ENCODE measurements at regions not wholly inside any gene's neighbourhood (a gene's known extent, or its start where the extent isn't known, plus 50 kb on each side); places are given as distances from the start of the nearest gene placed in this dataset.

GRCh38 chr11:69874178-69874983 lies 55.2 kb upstream of the FGF3 start:
- Histone ChIP-seq H3K9ac (ENCODE audit: insufficient read depth, low read length) (no peak overlapping the region), H3K27ac (ENCODE audit: insufficient read depth, low read length) (no peak overlapping the region), H3K4me3 (replicated peaks in 1 of 4; ENCODE audit: control extremely low read depth in 1 of 4, insufficient read depth in 1 of 4, low read depth in 3 of 4, low read length in 4 of 4) (no peak overlapping the region), H3K27me3 (ENCODE audit: control insufficient read depth, insufficient read depth, low read length) (no peaks in the 10 kb centered on the region), H3K4me1 (ENCODE audit: control insufficient read depth, extremely low read depth, insufficient read depth, low read length) (no peaks in the 10 kb centered on the region), H3K36me3 (ENCODE audit: control insufficient read depth, insufficient read depth, low read length) (no peaks in the 10 kb centered on the region), H3K9me3 (ENCODE audit: control insufficient read depth, insufficient read depth, low read depth, low read length) (no peaks in the 10 kb centered on the region), H3K79me2 (ENCODE audit: control insufficient read depth, insufficient read depth, low read length) (no peaks in the 10 kb centered on the region), H2AFZ (ENCODE audit: low read length) (no peak overlapping the region), H3K4me2 (ENCODE audit: extremely low read depth, insufficient read depth, low read length) (no peak overlapping the region), H4K20me1 (ENCODE audit: control insufficient read depth, extremely low read depth, insufficient read depth, low read length) (no peaks in the 10 kb centered on the region)
- DNase-seq (ENCODE audit: low read depth in 2 of 2): no peak
- TF ChIP-seq CTCF (conservative IDR thresholded peaks at IDR 0.05 in 1 of 2, IDR thresholded peaks at IDR 0.05 in 1 of 2; ENCODE audit: low read depth in 1 of 2, low read length in 2 of 2) (no peak), EZH2 (IDR thresholded peaks at IDR 0.05; ENCODE audit: low read length, missing control alignments) (no peak)

- no peak for DNase-seq (ENCODE audit: low read depth in 2 of 2)
- Histone ChIP-seq H3K4me3 (replicated peaks in 1 of 4; ENCODE audit: control extremely low read depth in 1 of 4, insufficient read depth in 1 of 4, low read depth in 3 of 4, low read length in 4 of 4) (no peak overlapping the region), H3K4me2 (ENCODE audit: extremely low read depth, insufficient read depth, low read length) (no peak overlapping the region), H3K27me3 (ENCODE audit: control insufficient read depth, insufficient read depth, low read length) (no peaks in the 10 kb centered on the region), H3K9ac (ENCODE audit: insufficient read depth, low read length) (no peak overlapping the region), H4K20me1 (ENCODE audit: control insufficient read depth, extremely low read depth, insufficient read depth, low read length) (no peaks in the 10 kb centered on the region), H2AFZ (ENCODE audit: low read length) (no peak overlapping the region), H3K79me2 (ENCODE audit: control insufficient read depth, insufficient read depth, low read length) (no peaks in the 10 kb centered on the region), H3K27ac (ENCODE audit: insufficient read depth, low read length) (no peak overlapping the region), H3K36me3 (ENCODE audit: control insufficient read depth, insufficient read depth, low read length) (no peaks in the 10 kb centered on the region), H3K4me1 (ENCODE audit: control insufficient read depth, extremely low read depth, insufficient read depth, low read length) (no peaks in the 10 kb centered on the region), H3K9me3 (ENCODE audit: control insufficient read depth, insufficient read depth, low read depth, low read length) (no peaks in the 10 kb centered on the region)
- TF ChIP-seq EZH2 (IDR thresholded peaks at IDR 0.05; ENCODE audit: low read length, missing control alignments): no peak
- TF ChIP-seq CTCF (conservative IDR thresholded peaks at IDR 0.05 in 1 of 2, IDR thresholded peaks at IDR 0.05 in 1 of 2; ENCODE audit: low read depth in 1 of 2, low read length in 2 of 2): no peak
Measured at GRCh38 chr11:69874984-69875624, 55.9 kb upstream of the FGF3 start.

- no peaks in the 10 kb centered on the region for H3K4me1 ChIP-seq (ENCODE audit: control insufficient read depth, extremely low read depth, insufficient read depth, low read length)
- H2AFZ ChIP-seq (ENCODE audit: low read length): no peak overlapping the region
- no peaks in the 10 kb centered on the region for H4K20me1 ChIP-seq (ENCODE audit: control insufficient read depth, extremely low read depth, insufficient read depth, low read length)
- H3K27me3 ChIP-seq (ENCODE audit: control insufficient read depth, insufficient read depth, low read length): no peaks in the 10 kb centered on the region
- no peaks in the 10 kb centered on the region for H3K36me3 ChIP-seq (ENCODE audit: control insufficient read depth, insufficient read depth, low read length)
- H3K4me3 ChIP-seq (replicated peaks in 1 of 4; ENCODE audit: control extremely low read depth in 1 of 4, insufficient read depth in 1 of 4, low read depth in 3 of 4, low read length in 4 of 4): no peak overlapping the region
- H3K9me3 ChIP-seq (ENCODE audit: control insufficient read depth, insufficient read depth, low read depth, low read length): no peaks in the 10 kb centered on the region
- no peak for TF ChIP-seq CTCF (conservative IDR thresholded peaks at IDR 0.05 in 1 of 2, IDR thresholded peaks at IDR 0.05 in 1 of 2; ENCODE audit: low read depth in 1 of 2, low read length in 2 of 2)
- no peak overlapping the region for H3K9ac ChIP-seq (ENCODE audit: insufficient read depth, low read length)
- no peak overlapping the region for H3K27ac ChIP-seq (ENCODE audit: insufficient read depth, low read length)
- no peak for DNase-seq (ENCODE audit: low read depth in 2 of 2)
- no peak overlapping the region for H3K4me2 ChIP-seq (ENCODE audit: extremely low read depth, insufficient read depth, low read length)
- H3K79me2 ChIP-seq (ENCODE audit: control insufficient read depth, insufficient read depth, low read length): no peaks in the 10 kb centered on the region
Measured at GRCh38 chr11:69876013-69876412, 56.8 kb upstream of the FGF3 start.

Data from fibroblast of lung (primary cell).